ENCODE measurements at regions not wholly inside any gene's neighbourhood (a gene's known extent, or its start where the extent isn't known, plus 50 kb on each side); places are given as distances from the start of the nearest gene placed in this dataset.
"Not testable (repeated sequence)": the region's sequence is repeated elsewhere in the genome, so short reads cannot be mapped to it uniquely, and the experiment has no call there.

GRCh38 chr4:121616449-121616848 lies 80.3 kb downstream of the ANXA5 start:
- in situ Hi-C loops (cut with HindIII; ENCODE audit: low sequenced_read_pairs) = not testable (repeated sequence)

DNA sequence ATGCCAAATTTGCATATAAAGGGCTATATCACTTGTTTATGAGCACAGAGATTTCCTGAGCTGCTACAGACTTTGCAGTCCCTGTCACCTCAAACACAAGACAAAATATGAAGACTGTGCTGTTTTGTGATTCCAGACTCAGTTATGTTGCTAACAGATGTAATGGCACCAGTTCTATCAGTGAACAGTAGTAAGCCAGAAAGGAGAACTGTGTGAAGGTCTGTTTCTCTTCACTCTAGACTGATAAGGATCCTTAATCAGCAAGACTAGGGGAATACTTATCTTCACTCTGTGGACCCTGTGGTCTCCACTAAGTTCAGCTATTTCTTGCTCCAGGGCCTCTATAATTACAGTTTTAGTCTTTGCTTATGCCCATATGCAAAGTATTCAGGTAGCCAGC lies 82.7 kb downstream of the ANXA5 start:
- in situ Hi-C loops (cut with HindIII; ENCODE audit: low sequenced_read_pairs) = no loop called here

GRCh38 chr4:121599049-121599448 lies 97.7 kb downstream of the ANXA5 start:
- in situ Hi-C loops (cut with HindIII; ENCODE audit: low sequenced_read_pairs) = no loop called here

DNA sequence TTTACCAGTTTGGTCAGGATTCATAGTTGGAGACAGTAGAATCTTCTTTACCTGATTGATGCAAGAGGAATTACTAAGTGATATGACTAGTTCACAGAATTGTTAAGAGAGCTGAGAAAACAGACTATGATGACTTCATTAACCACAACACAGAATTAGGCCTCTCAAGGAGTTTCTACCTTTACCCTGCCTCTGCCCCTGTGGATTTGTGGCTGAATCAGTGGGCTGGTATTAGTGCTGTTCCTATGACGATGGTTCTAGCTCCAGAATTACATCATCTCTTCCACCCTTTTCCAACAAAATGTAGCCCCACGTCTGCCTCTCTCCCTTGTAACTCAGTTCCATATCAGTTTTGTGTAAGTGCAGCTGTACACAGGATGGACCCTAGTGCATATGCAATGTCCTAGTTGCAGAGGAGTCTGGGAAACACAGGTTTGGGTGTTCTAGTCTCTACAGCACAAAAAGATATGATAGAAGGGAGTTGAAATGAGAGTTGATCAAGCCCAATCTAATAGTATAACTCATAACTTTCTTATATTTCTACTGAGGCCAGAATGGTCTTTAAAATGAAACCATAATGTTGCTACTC lies 99.3 kb downstream of the ANXA5 start:
- in situ Hi-C loops (cut with HindIII; ENCODE audit: low sequenced_read_pairs) = no loop called here

GRCh38 chr4:121594796-121595526 lies 101.8 kb downstream of the ANXA5 start:
- in situ Hi-C loops (cut with HindIII; ENCODE audit: low sequenced_read_pairs) = no loop called here

- in situ Hi-C loops (cut with HindIII; ENCODE audit: low sequenced_read_pairs) = no loop called here
These were observed 103.0 kb downstream of the ANXA5 start for GRCh38 chr4:121593760-121594159.

GRCh38 chr4:121592257-121592656 lies 104.5 kb downstream of the ANXA5 start:
- in situ Hi-C loops (cut with HindIII; ENCODE audit: low sequenced_read_pairs) = not testable (repeated sequence)

DNA sequence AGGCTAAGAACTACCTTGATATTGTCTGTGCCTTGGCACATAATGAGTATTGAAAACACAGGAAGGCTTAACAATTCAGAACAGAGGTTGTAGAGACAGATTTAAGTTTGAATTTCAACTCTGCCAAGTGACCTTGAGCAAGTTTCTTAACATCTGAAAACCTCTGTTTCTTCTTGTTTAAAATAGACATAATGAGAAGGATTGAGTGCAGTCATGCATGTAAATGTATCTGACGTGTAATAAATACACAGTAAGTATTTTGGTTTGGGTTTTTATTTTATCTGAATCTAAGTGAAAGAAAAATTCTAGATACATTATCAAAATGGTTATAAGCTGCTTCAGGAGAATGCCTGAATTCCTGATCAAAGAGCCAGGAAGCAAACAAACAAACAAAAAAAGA lies 111.9 kb downstream of the ANXA5 start:
- in situ Hi-C loops (cut with HindIII; ENCODE audit: low sequenced_read_pairs) = no loop called here

- in situ Hi-C loops (cut with HindIII; ENCODE audit: low sequenced_read_pairs) = no loop called here
These were observed 113.4 kb downstream of the ANXA5 start for GRCh38 chr4:121583396-121583795.

DNA sequence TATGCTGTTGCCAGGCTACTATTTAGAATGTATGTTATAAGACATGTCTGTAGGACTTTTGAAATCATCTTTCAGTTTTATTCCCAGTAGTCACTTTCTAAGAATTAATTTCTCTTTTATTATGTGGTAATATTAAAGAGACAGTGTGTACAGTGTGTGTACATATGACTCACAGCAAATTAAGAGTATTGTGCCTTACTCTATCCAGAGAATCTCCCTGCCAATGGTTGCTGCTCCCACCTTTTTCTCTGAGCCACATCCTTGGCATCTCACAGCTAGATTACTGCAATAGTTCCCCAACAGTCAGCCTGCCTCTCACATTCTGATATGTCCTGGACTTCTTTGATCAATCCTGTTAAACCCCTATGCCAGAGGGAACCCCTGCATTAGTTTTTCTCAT lies 114.5 kb downstream of the ANXA5 start:
- in situ Hi-C loops (cut with HindIII; ENCODE audit: low sequenced_read_pairs) = no loop called here

DNA sequence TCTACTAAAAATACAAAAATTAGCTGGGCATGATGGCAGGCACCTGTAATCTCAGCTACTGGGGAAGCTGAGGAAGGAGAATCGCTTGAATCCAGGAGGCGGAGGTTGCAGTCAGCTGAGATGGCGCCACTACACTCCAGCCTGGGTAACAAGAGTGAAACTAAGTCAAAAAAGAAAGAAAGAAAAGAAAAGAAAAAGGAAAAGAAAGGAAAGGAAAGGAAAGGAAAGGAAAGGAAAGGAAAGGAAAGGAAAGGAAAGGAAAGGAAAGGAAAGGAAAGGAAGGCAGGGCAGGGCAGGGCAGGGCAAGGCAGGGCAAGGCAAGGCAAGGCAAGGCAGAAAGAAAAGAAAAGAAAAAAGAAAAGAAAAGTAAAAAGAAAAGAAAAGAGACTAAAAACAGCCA lies 121.4 kb downstream of the ANXA5 start:
- in situ Hi-C loops (cut with HindIII; ENCODE audit: low sequenced_read_pairs) = not testable (repeated sequence)

- in situ Hi-C loops (cut with HindIII; ENCODE audit: low sequenced_read_pairs) = no loop called here
These were observed 122.2 kb downstream of the ANXA5 start for GRCh38 chr4:121574618-121575017.

- in situ Hi-C loops (cut with HindIII; ENCODE audit: low sequenced_read_pairs) = no loop called here
These were observed 129.0 kb downstream of the ANXA5 start for GRCh38 chr4:121567748-121568147.

GRCh38 chr4:121564840-121565375 lies 131.9 kb downstream of the ANXA5 start:
- in situ Hi-C loops (cut with HindIII; ENCODE audit: low sequenced_read_pairs) = no loop called here

DNA sequence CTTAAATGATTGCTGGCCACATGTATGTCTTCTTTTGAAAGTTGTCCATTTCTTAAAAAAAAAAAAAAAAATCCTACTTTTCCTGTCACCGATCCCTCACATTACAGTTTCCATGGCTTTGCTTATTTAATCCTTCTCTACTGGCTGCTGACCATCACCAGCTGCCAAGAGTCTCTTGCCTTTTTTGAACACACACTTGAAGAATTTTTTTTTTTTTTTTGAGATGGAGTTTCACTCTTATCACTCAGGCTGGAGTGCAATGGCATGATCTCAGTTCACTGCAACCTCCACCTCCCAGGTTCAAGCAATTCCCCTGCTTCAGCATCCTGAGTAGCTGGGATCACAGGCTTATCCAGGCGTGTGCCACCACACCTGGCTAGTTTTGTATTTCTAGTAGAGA lies 134.0 kb downstream of the ANXA5 start:
- in situ Hi-C loops (cut with HindIII; ENCODE audit: low sequenced_read_pairs) = no loop called here

DNA sequence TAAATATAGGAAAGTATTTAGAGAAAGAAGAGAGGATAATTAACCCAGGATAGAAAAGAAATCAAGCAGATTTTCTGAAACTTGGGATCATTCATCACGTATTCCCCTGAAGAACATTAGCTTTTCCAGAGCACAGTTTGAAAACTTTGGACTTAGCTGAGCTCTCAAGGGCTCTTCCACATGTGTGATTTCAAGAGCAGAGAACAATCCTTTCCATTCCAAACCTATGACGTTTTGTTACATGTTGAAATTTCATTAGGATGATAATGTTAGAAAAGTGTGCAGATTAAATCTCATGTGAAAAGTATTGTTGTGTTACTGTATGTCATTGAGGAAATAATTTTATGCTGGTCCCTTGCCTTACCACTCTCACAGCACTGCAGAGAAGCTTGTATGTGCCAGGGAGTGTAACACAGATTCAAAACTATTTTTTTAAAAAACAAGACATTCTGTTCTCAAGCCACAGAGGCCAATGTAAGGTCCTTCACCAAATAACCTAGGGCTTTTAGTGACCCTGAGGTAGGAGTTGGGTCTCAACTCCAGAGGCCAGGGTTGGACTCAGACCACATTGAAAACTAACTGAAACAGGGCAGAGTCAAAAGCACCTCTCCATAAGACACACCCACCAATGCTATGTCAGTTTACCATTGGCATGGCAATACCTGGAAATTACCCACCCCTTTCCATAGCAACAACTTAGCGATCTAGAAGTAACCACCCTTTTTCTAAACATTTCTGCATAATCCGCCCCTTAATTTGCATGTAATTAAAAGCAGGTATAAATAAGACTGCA lies 141.3 kb downstream of the ANXA5 start:
- in situ Hi-C loops (cut with HindIII; ENCODE audit: low sequenced_read_pairs) = no loop called here

GRCh38 chr4:121554382-121554781 lies 142.4 kb downstream of the ANXA5 start:
- in situ Hi-C loops (cut with HindIII; ENCODE audit: low sequenced_read_pairs) = no loop called here

DNA sequence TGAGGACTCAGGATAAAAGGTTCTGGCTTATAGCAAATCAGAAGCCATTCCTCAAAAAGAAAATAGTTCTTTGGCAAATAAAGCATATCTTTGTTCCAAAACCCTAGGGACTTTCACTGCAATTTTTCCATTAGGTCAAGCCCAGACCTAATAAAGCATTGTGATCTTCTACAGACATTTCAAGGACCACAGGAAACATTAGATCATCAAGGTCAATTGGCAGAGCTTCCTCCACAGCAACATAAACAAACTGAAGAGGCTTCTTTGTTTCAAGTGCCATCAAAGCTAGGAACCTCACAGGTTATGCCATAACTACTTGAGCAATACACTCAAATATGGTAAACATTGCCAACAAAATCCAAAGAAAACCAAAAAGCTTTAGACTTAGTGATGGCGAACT lies 144.9 kb downstream of the ANXA5 start:
- in situ Hi-C loops (cut with HindIII; ENCODE audit: low sequenced_read_pairs) = no loop called here

DNA sequence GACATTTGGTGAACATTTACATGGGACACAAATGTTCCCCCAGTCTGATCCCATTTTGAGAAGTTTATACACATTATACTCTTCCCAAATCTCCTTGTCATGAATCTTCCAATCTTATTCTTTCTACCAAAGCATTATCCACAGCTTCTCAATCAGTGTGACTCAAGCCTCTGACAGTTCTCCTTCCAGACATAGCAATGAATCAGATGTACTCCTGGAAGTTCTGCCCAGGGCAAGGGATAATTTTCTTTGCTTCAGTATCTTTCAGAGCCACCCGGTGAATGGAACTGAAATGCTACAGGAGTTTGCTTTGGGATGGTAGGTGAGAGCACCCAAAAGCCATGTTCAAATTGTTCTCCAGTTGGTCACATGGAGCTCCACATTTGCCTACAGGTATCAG lies 145.5 kb downstream of the ANXA5 start:
- in situ Hi-C loops (cut with HindIII; ENCODE audit: low sequenced_read_pairs) = no loop called here

DNA sequence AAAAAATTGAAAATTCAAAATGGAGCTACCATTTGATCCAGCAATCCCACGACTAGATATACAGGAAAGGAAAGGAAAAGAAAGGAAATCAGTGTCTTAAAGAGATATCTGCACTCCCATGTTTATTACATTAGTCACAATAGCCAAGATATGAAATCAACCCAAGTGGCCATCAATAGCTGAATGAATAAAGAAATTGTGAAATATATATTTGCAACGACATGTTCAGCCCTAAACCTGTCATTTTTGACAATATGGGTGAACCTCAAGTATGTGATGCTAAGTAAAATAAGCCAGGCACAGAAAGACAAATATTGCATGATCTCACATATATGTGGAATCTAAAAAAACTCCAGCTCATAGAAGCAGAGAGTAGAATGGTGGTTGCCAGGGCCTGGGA lies 155.1 kb downstream of the ANXA5 start:
- in situ Hi-C loops (cut with HindIII; ENCODE audit: low sequenced_read_pairs) = no loop called here

GRCh38 chr4:121535351-121535750 lies 154.5 kb upstream of the QRFPR start:
- in situ Hi-C loops (cut with HindIII; ENCODE audit: low sequenced_read_pairs) = no loop called here

DNA sequence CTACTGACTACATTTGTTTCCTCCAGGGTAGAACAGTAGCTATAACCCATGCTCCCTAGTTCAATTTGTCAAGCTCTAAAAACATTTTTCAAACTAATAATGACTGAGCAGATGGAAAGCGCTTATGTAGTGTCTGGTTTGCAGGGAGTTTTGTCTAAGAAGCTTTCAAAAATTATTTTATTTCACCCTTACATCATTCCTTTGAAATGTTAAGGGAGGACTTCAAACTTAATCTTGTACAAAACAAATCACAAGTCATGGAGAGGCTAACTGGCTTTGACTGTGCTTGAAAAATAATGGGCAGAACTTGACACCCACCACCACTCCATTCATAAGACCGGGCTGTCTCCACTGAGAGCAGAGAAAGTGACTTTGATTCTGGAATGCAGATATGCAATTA lies 153.4 kb upstream of the QRFPR start:
- in situ Hi-C loops (cut with HindIII; ENCODE audit: low sequenced_read_pairs) = no loop called here

Data from endothelial cell of hepatic sinusoid (primary cell).